GM18498 (cell line): ENCODE measurements at regions not wholly inside any gene's neighbourhood (a gene's known extent, or its start where the extent isn't known, plus 50 kb on each side); places are given as distances from the start of the nearest gene placed in this dataset.
"Not testable (repeated sequence)": the region's sequence is repeated elsewhere in the genome, so short reads cannot be mapped to it uniquely, and the experiment has no call there.

Experiments used
- ATAC-seq: cut with Tn5 transposase; IDR thresholded peaks from one replicate; pipeline ENCODE4 v1.9.1; 2021; ENCODE audit warnings: mild to moderate bottlenecking, moderate library complexity; ENCODE audit not compliant: unreplicated experiment

DNA sequence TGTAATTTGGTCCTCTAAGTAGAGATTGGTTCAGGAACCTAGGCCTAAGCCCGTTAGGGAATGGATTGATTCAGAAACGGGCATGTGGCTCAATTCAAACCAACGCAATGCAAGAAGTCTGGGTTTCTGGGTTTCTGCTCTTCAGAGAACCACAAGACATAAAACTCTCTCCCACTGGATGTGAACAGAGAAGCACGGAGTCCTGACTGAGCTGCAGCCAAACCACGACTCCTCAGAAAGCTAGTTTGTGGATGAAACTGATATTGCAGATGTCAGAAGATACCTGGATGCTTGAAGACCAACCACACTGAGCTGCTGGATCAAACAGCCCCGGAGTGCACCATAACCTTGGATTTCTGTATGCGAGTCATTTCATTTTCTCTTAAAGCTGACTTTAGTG lies 50.0 kb downstream of the SOD2 start:
- no peak for ATAC-seq

DNA sequence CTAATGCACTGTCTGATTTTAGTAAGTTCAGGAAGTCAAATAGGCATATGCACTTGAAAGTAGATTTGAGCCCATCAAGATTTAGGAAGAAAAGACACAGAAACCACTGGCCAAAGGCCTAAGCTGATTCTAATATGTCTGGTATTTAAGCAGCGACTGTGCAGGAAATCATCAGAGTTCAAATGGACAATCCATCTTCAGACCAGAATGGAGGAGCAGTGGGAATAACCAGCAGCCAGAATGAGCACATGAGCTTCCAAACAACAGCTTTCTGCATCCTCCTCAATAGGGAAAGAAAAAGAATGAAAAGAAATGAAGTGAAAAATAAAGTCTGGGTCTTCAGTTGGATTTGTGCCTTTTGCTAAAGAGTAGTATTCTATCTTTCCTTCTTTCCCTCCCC lies 50.6 kb downstream of the SOD2 start:
- ATAC-seq: no peak

DNA sequence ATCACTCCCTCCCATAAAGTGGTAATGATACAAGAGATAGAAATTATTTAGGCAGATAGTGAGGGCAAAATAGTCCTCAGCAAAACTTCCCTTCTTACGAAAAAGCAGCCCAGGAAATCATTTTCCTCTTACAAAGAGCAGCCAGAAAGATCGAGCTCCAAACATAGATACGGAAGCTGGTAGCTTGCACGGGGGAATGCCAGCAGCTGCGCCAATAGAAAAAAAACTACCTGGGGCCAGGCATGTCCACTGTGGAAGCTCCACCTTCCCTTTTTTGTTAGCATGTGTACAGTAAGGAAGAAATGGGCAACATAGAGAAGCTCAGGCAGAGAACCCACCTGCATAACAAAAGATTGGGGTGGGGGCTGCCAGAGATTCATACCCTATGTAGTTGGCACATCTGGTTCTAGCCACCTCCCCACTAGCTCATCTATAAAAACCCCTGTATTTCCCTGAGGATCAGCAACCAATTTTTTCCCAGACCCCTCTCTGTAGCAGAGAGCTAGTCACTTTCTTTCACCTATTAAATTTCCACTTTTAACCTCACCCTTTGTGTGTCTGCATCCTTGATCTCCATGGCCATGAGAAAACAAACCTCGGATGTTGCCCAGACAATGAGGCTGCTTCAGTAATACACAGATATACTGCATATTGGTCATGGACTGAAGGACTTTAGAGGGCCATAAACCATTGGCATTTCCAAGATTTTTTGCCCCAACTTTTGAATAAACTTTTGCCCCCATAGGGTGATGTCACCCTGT lies 52.1 kb downstream of the SOD2 start:
- no peak for ATAC-seq

GRCh38 chr6:159640322-159640721 lies 52.7 kb downstream of the SOD2 start:
- no peak for ATAC-seq

DNA sequence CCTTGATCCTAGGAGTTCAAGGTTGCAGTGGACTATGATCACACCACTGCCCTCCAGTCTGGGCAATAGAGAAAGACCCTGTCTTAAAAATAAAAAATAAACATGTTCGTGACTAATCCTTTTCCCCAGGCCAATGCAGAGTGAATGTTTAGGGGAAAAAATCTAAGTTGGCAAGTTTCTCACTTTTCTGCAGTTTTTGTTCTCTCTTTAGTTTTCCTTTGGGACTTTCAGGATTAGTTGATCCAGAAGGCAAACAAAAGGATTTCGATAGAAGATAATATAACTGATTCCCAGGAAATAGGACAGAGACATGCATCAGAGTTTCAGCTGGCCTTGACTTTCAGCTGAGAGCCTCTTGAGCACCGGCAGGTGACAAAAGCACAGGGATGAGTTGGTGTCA lies 53.3 kb downstream of the SOD2 start:
- ATAC-seq: no peak

DNA sequence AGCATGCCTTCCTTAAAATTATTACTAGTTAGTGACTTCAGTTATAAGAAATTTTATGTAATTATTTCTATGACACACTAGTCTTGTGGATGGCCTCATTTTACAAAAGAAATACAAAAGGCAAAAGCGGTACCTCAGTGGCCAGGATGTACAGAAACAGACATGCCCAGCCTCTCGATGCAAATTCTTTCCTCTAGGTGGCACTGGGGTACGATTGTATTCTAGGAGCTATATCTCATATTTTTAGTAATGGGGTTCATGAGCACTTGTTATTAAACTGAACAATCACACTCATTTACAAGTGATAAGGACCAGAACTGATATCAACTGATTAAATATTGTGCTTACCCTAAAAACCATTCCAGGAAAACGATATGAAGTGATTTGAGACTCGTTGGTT lies 59.8 kb downstream of the SOD2 start:
- ATAC-seq: no peak

- no peak for ATAC-seq
Measured at GRCh38 chr6:159631886-159632285, 61.2 kb downstream of the SOD2 start.

DNA sequence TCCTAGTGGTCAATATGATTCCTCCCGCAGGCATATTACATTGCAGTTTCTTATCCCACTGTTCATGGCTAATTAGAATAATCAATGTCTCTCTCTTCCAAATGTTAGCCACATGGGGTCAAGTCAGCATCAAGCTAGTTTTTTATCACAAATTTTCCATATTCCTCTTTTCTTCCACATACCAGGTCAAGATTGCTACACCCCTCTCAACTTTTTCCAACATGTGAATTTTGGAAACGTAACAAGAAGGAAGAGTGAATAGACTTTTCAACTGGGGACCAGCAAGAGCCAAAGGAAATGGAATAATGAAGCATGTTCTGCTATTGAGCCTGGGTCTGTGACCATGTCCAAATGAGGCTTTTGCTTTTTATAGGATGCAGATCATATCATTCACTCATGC lies 65.1 kb downstream of the SOD2 start:
- ATAC-seq: no peak

GRCh38 chr6:159626506-159626905 lies 66.5 kb downstream of the SOD2 start:
- ATAC-seq: not testable (repeated sequence)

- no peak for ATAC-seq
Measured at GRCh38 chr6:159623156-159623555, 69.9 kb downstream of the SOD2 start.

- ATAC-seq: no peak
Measured at GRCh38 chr6:159620947-159621346, 72.1 kb downstream of the SOD2 start.

GRCh38 chr6:159617444-159617843 lies 75.6 kb downstream of the SOD2 start:
- no peak for ATAC-seq

GRCh38 chr6:159616456-159616855 lies 76.6 kb downstream of the SOD2 start:
- ATAC-seq: no peak

DNA sequence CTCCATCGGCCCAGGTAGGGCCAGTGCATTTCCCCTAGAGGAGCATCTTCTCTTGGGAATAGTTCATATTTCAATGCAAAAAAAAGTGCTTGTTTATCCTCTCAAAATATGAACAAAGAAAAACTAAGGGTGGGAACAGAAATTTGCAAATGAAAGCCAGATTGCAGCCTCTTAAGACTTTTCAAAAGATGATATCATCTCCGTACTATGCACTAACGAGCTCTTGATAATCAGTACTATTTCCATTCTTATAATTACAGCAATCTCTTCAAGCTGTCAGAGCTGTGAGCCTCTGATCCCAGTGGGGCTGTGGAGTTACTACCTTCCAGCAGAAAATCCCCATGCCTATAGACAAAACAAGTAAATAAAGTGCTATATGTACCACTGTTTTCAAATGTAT lies 77.1 kb downstream of the SOD2 start:
- no peak for ATAC-seq

- ATAC-seq: no peak
Measured at GRCh38 chr6:159610881-159611280, 82.2 kb downstream of the SOD2 start.

GRCh38 chr6:159609652-159610178 lies 83.3 kb downstream of the SOD2 start:
- ATAC-seq: no peak

- ATAC-seq: no peak
Measured at GRCh38 chr6:159608961-159609651, 83.9 kb downstream of the SOD2 start.

DNA sequence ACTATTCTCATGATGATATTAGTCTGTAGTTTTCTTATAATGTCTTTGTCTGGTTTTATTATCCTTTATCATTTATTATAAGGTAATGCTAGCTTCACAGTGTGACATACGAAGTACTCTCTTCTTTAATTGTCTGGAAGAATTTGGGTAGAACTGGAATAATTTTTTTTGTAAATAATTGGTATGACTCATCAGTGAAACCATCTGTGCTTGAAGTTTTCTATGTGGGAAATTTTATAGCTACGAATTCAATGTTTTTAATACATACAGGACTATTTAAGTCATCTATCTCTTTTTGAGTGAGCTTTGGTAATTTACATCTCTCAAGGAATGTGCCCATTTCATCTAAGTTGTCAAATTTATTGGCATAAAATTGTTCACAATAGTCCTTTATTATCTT lies 86.3 kb downstream of the SOD2 start:
- ATAC-seq: no peak

- ATAC-seq: no peak
Measured at GRCh38 chr6:159604443-159604956, 88.5 kb downstream of the SOD2 start.

DNA sequence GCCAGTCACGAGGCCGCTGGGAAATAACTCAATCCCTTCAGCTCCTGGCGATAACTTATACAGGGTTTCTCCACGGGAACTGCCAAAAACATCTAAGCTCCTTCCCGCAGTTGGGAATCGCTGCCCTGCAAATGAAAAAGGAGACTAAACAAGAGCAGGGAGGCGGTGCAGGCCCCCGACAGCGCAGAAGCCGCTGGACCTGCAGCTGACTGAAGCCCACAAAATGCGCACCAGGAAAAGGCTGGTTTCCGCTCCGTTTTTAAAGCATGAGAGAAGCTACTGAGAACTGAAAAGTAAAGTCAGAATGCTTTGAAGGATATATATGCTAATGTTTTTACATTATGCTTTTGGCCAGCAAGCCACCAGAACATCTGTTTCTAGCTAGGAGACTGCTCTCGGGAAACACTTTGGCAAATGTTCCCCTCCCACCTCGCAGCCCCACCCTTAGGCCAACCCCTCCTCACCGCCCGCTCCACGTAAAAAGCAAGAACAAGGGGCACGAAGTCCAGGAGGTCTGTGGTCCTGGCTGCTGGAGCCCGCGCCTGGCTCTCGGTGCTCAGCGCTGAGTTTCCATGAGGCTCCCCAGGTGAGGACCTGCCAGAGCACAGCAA lies 90.5 kb downstream of the SOD2 start:
- ATAC-seq: no peak

GRCh38 chr6:159601211-159601610 lies 91.8 kb downstream of the SOD2 start:
- no peak for ATAC-seq

GRCh38 chr6:159595173-159595572 lies 97.9 kb downstream of the SOD2 start:
- no peak for ATAC-seq
